Keratinocyte (primary cell): ENCODE measurements at regions not wholly inside any gene's neighbourhood (a gene's known extent, or its start where the extent isn't known, plus 50 kb on each side); places are given as distances from the start of the nearest gene placed in this dataset.

Source experiments
- DNase-seq: peaks from one replicate; pipeline ENCODE4 v3.0.0-alpha.2; 2011; ENCODE audit warnings: low read depth, missing footprints, low spot score
- FAIRE-seq: peaks from 2 replicates; lab custom pipeline; 2011; peaks lifted over from hg19 to GRCh38; lab: Jason Lieb, UNC
- H2AFZ ChIP-seq: 2 replicates; pipeline ENCODE4 v1.6.0; 2012; ENCODE audit warnings: low read length, control low read depth, inconsistent platforms; ENCODE audit not compliant: control insufficient read depth
- H3K27ac ChIP-seq: 2 replicates; pipeline ENCODE4 v1.5.1; 2011; ENCODE audit warnings: low read length; ENCODE audit not compliant: control insufficient read depth, insufficient read depth
- H3K27me3 ChIP-seq: 3 replicates; pipeline ENCODE4 v1.6.0; 2011; ENCODE audit warnings: low read length; ENCODE audit not compliant: control insufficient read depth, insufficient read depth; ENCODE audit errors: extremely low read depth
- H3K36me3 ChIP-seq, 2 experiments: 2 replicates in 1 of 2; 3 replicates in 1 of 2; pipeline ENCODE4 v1.5.1; 2011; ENCODE audit warnings: low read length in 2 of 2, mild to moderate bottlenecking in 1 of 2; ENCODE audit not compliant: control insufficient read depth in 2 of 2, insufficient read depth in 2 of 2; ENCODE audit errors: extremely low read depth in 1 of 2
- H3K4me1 ChIP-seq: 3 replicates; pipeline ENCODE4 v1.5.1; 2011; ENCODE audit warnings: low read length; ENCODE audit not compliant: control insufficient read depth, insufficient read depth; ENCODE audit errors: extremely low read depth
- H3K4me2 ChIP-seq: 3 replicates; pipeline ENCODE4 v1.6.0; 2011; ENCODE audit warnings: low read depth, low read length; ENCODE audit not compliant: control insufficient read depth, insufficient read depth; ENCODE audit errors: extremely low read depth
- H3K4me3 ChIP-seq, 3 experiments: fragments of 200-600 bp in 1 of 3; sonication (generic) in 1 of 3; 2 replicates in 2 of 3; 3 replicates in 1 of 3; pipeline ENCODE4 v1.5.1; 2011 to 2016; ENCODE audit warnings: low read length in 3 of 3, mild to moderate bottlenecking in 3 of 3, control low read depth in 2 of 3, inconsistent platforms in 1 of 3, low read depth in 1 of 3, mixed read lengths in 1 of 3, mixed run types in 1 of 3, moderate library complexity in 1 of 3; ENCODE audit not compliant: control insufficient read depth in 2 of 3, insufficient read depth in 2 of 3; ENCODE audit errors: extremely low read depth in 1 of 3
- H3K79me2 ChIP-seq: 2 replicates; pipeline ENCODE4 v1.6.0; 2012; ENCODE audit warnings: low read length; ENCODE audit not compliant: control insufficient read depth, insufficient read depth
- H3K9ac ChIP-seq: 3 replicates; pipeline ENCODE4 v1.6.0; 2011; ENCODE audit warnings: low read length; ENCODE audit not compliant: control insufficient read depth, insufficient read depth; ENCODE audit errors: extremely low read depth
- H3K9me1 ChIP-seq: 3 replicates; pipeline ENCODE4 v1.6.0; 2011; ENCODE audit warnings: low read length; ENCODE audit not compliant: control insufficient read depth, insufficient read depth; ENCODE audit errors: extremely low read depth
- H3K9me3 ChIP-seq: 2 replicates; pipeline ENCODE4 v1.5.1; 2012; ENCODE audit warnings: low read depth, low read length; ENCODE audit not compliant: control insufficient read depth
- H4K20me1 ChIP-seq: 3 replicates; pipeline ENCODE4 v1.6.0; 2011; ENCODE audit warnings: low read length; ENCODE audit not compliant: control insufficient read depth, insufficient read depth; ENCODE audit errors: extremely low read depth
- EZH2 ChIP-seq: IDR thresholded peaks from one replicate; pipeline ENCODE4 v1.6.1; 2012; ENCODE audit warnings: inconsistent platforms, mild to moderate bottlenecking, low read length, moderate library complexity
- dilution Hi-C: fragments of 300-500 bp; cut with MboI; formaldehyde crosslinking; loops from one replicate; pipeline ENCODE4 v1.7.0; 2020; ENCODE audit warnings: low sequenced_read_pairs; ENCODE audit not compliant: extremely low pct_ligation_motif_present
- TF ChIP-seq, protein P1 (sequence below), 3 experiments: IDR thresholded peaks in 1 of 3; conservative IDR thresholded peaks in 1 of 3; optimal IDR thresholded peaks in 1 of 3; 2 replicates in 2 of 3; 3 replicates in 1 of 3; pipeline versions ENCODE3 to v1.5.1; 2011; ENCODE audit warnings: low read length in 3 of 3, mild to moderate bottlenecking in 3 of 3, moderate library complexity in 2 of 3, control low read depth in 1 of 3, inconsistent platforms in 1 of 3; ENCODE audit not compliant: insufficient read depth in 2 of 3; ENCODE audit errors: extremely low read depth in 1 of 3

- H3K4me1 ChIP-seq = no peaks in the 10 kb centered on the region
- TF ChIP-seq, protein P1, sequence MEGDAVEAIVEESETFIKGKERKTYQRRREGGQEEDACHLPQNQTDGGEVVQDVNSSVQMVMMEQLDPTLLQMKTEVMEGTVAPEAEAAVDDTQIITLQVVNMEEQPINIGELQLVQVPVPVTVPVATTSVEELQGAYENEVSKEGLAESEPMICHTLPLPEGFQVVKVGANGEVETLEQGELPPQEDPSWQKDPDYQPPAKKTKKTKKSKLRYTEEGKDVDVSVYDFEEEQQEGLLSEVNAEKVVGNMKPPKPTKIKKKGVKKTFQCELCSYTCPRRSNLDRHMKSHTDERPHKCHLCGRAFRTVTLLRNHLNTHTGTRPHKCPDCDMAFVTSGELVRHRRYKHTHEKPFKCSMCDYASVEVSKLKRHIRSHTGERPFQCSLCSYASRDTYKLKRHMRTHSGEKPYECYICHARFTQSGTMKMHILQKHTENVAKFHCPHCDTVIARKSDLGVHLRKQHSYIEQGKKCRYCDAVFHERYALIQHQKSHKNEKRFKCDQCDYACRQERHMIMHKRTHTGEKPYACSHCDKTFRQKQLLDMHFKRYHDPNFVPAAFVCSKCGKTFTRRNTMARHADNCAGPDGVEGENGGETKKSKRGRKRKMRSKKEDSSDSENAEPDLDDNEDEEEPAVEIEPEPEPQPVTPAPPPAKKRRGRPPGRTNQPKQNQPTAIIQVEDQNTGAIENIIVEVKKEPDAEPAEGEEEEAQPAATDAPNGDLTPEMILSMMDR (optimal IDR thresholded peaks at IDR 0.05 in 1 of 3, IDR thresholded peaks at IDR 0.05 in 1 of 3, conservative IDR thresholded peaks at IDR 0.05 in 1 of 3; ENCODE audit: extremely low read depth in 1 of 3, insufficient read depth in 2 of 3, low read length in 3 of 3) = no peak
- TF ChIP-seq EZH2 = no peak
- H2AFZ ChIP-seq = no peak overlapping the region
- no peaks in the 10 kb centered on the region for H3K9me3 ChIP-seq
- no peak overlapping the region for H3K27ac ChIP-seq
- no peaks in the 10 kb centered on the region for H3K79me2 ChIP-seq
- dilution Hi-C loops = no loop called here
- H3K36me3 ChIP-seq = no peaks in the 10 kb centered on the region
- no peak overlapping the region for H3K4me2 ChIP-seq
- no peak overlapping the region for H3K4me3 ChIP-seq
- H3K9ac ChIP-seq = no peak overlapping the region
- DNase-seq (no peak), FAIRE-seq (no peak)
- H4K20me1 ChIP-seq = no peaks in the 10 kb centered on the region
- no peaks in the 10 kb centered on the region for H3K9me1 ChIP-seq
- no peaks in the 10 kb centered on the region for H3K27me3 ChIP-seq
Measured at GRCh38 chr7:51927738-51928137, 611.1 kb upstream of the COBL start.

GRCh38 chr7:51918581-51918980 is 602.0 kb upstream of the COBL start:
- no peak overlapping the region for H3K4me3 ChIP-seq
- dilution Hi-C loops = no loop called here
- no peaks in the 10 kb centered on the region for H3K9me1 ChIP-seq
- no peak overlapping the region for H3K9ac ChIP-seq
- no peak for DNase-seq
- no peaks in the 10 kb centered on the region for H3K79me2 ChIP-seq
- no peaks in the 10 kb centered on the region for H3K9me3 ChIP-seq
- no peaks in the 10 kb centered on the region for H4K20me1 ChIP-seq
- no peak overlapping the region for H3K4me2 ChIP-seq
- no peak overlapping the region for H3K27ac ChIP-seq
- no peak for FAIRE-seq
- no peak overlapping the region for H2AFZ ChIP-seq
- H3K4me1 ChIP-seq = no peaks in the 10 kb centered on the region
- no peak for TF ChIP-seq EZH2
- TF ChIP-seq, protein P1 (optimal IDR thresholded peaks at IDR 0.05 in 1 of 3, IDR thresholded peaks at IDR 0.05 in 1 of 3, conservative IDR thresholded peaks at IDR 0.05 in 1 of 3; ENCODE audit: extremely low read depth in 1 of 3, insufficient read depth in 2 of 3, low read length in 3 of 3) = no peak
- no peaks in the 10 kb centered on the region for H3K36me3 ChIP-seq
- H3K27me3 ChIP-seq = no peaks in the 10 kb centered on the region
